Hepatocyte (in vitro differentiated cells): ENCODE measurements at regions not wholly inside any gene's neighbourhood (a gene's known extent, or its start where the extent isn't known, plus 50 kb on each side); places are given as distances from the start of the nearest gene placed in this dataset.

Source experiments
- DNase-seq: peaks from one replicate; pipeline ENCODE4 v3.0.0-alpha.2; 2016; ENCODE audit warnings: low spot score
- H2AFZ ChIP-seq: fragments of 200-600 bp; sonication (generic); 2 replicates; pipeline ENCODE4 v1.6.0; 2016; ENCODE audit warnings: antibody characterized with exemption, mild to moderate bottlenecking
- H3K27ac ChIP-seq: fragments of 200-600 bp; sonication (generic); 2 replicates; pipeline ENCODE4 v1.5.1; 2016; ENCODE audit warnings: mild to moderate bottlenecking
- H3K27me3 ChIP-seq: fragments of 200-600 bp; sonication (generic); 2 replicates; pipeline ENCODE4 v1.6.1; 2016
- H3K36me3 ChIP-seq: fragments of 200-600 bp; sonication (generic); replicated peaks from 2 replicates; pipeline ENCODE4 v1.5.1; 2016; ENCODE audit warnings: low read depth; ENCODE audit not compliant: insufficient read depth
- H3K4me1 ChIP-seq: fragments of 200-600 bp; sonication (generic); 2 replicates; pipeline ENCODE4 v1.5.1; 2016; ENCODE audit warnings: mild to moderate bottlenecking, moderate library complexity; ENCODE audit not compliant: insufficient read depth
- H3K4me2 ChIP-seq: fragments of 200-600 bp; sonication (generic); 2 replicates; pipeline ENCODE4 v1.6.0; 2016
- H3K4me3 ChIP-seq: fragments of 200-600 bp; sonication (generic); 2 replicates; pipeline ENCODE4 v1.5.1; 2016; ENCODE audit warnings: mild to moderate bottlenecking
- H3K79me2 ChIP-seq: fragments of 200-600 bp; sonication (generic); 2 replicates; pipeline ENCODE4 v1.6.0; 2017; ENCODE audit warnings: mild to moderate bottlenecking
- H3K9me2 ChIP-seq: fragments of 200-600 bp; sonication (generic); replicated peaks from 2 replicates; pipeline ENCODE4 v1.6.0; 2017; ENCODE audit warnings: mild to moderate bottlenecking; ENCODE audit not compliant: insufficient read depth
- H3K9me3 ChIP-seq: fragments of 200-600 bp; sonication (generic); 2 replicates; pipeline ENCODE4 v1.5.1; 2016; ENCODE audit warnings: low read depth, mild to moderate bottlenecking
- H4K20me1 ChIP-seq: fragments of 200-600 bp; sonication (generic); 2 replicates; pipeline ENCODE4 v1.6.0; 2016; ENCODE audit warnings: mild to moderate bottlenecking; ENCODE audit not compliant: insufficient read depth, poor library complexity, severe bottlenecking
- CTCF ChIP-seq: fragments of 200-600 bp; sonication (generic); IDR thresholded peaks from 2 replicates; pipeline ENCODE4 v1.5.1; 2016; ENCODE audit warnings: antibody characterized with exemption, mild to moderate bottlenecking; ENCODE audit not compliant: poor library complexity
- EZH2 ChIP-seq: fragments of 200-600 bp; sonication (generic); IDR thresholded peaks from 2 replicates; pipeline ENCODE4 v1.6.1; 2016; ENCODE audit warnings: antibody characterized with exemption, mild to moderate bottlenecking, borderline replicate concordance
- EZH2phosphoT487 ChIP-seq: fragments of 200-600 bp; sonication (generic); IDR thresholded peaks from one replicate; pipeline ENCODE4 v1.6.1; 2018; ENCODE audit warnings: antibody characterized with exemption, mild to moderate bottlenecking, low read depth, moderate library complexity; ENCODE audit not compliant: unreplicated experiment, severe bottlenecking
- WGBS: methylation state at CpG from one replicate; pipeline ENCODE4 v1.1.6; 2016; ENCODE audit warnings: low lambda C conversion rate; ENCODE audit errors: missing lambda C conversion rate; 5-methylcytosine and 5-hydroxymethylcytosine counted together

GRCh38 chr6:27161946-27162603 is 85.4 kb upstream of the PRSS16 start:
- H3K36me3 ChIP-seq = no peaks in the 10 kb centered on the region
- H2AFZ ChIP-seq = no peak overlapping the region
- no peaks in the 10 kb centered on the region for H3K79me2 ChIP-seq
- no peaks in the 10 kb centered on the region for H3K9me3 ChIP-seq
- H3K4me1 ChIP-seq = no peaks in the 10 kb centered on the region
- H3K27me3 ChIP-seq = no peaks in the 10 kb centered on the region
- 34% methylated on average over 9 of the region's 9 CpGs for WGBS
- no peak for TF ChIP-seq EZH2phosphoT487
- TF ChIP-seq CTCF = peak; percentile 81
- no peaks in the 10 kb centered on the region for H4K20me1 ChIP-seq
- no peak overlapping the region for H3K4me3 ChIP-seq
- no peak overlapping the region for H3K4me2 ChIP-seq
- H3K27ac ChIP-seq = no peak overlapping the region
- H3K9me2 ChIP-seq = no peaks in the 10 kb centered on the region
- peak; percentile 42 for DNase-seq

GRCh38 chr6:27163834-27164233 is 83.7 kb upstream of the PRSS16 start:
- Histone ChIP-seq H3K36me3 (no peaks in the 10 kb centered on the region), H3K27ac (no peak overlapping the region), H2AFZ (no peak overlapping the region), H3K9me3 (no peaks in the 10 kb centered on the region), H3K9me2 (no peaks in the 10 kb centered on the region), H4K20me1 (no peaks in the 10 kb centered on the region), H3K27me3 (no peaks in the 10 kb centered on the region), H3K4me3 (no peak overlapping the region), H3K79me2 (no peaks in the 10 kb centered on the region), H3K4me1 (no peaks in the 10 kb centered on the region), H3K4me2 (no peak overlapping the region)
- TF ChIP-seq CTCF (no peak), EZH2 (no peak), EZH2phosphoT487 (no peak)
- DNase-seq = no peak

GRCh38 chr6:27168108-27168507 is 79.4 kb upstream of the PRSS16 start:
- no peak for DNase-seq
- WGBS = 70% methylated on average over 2 of the region's 2 CpGs
- H3K27ac ChIP-seq = peak overlapping the region; percentile 7
- H3K4me3 ChIP-seq = no peak overlapping the region
- H3K9me2 ChIP-seq = no peaks in the 10 kb centered on the region
- no peak overlapping the region for H2AFZ ChIP-seq
- no peak overlapping the region for H3K4me2 ChIP-seq
- no peaks in the 10 kb centered on the region for H3K36me3 ChIP-seq
- H3K79me2 ChIP-seq = no peaks in the 10 kb centered on the region
- no peaks in the 10 kb centered on the region for H4K20me1 ChIP-seq
- H3K27me3 ChIP-seq = no peaks in the 10 kb centered on the region
- H3K4me1 ChIP-seq = no peaks in the 10 kb centered on the region
- TF ChIP-seq EZH2phosphoT487 = no peak
- no peak for TF ChIP-seq CTCF
- no peak for TF ChIP-seq EZH2
- H3K9me3 ChIP-seq = no peaks in the 10 kb centered on the region
